SHP77 treated with DMSO at 0.1 percent for 48 hours (cell line): ENCODE measurements at regions not wholly inside any gene's neighbourhood (a gene's known extent, or its start where the extent isn't known, plus 50 kb on each side); places are given as distances from the start of the nearest gene placed in this dataset.
"Not testable (repeated sequence)": the region's sequence is repeated elsewhere in the genome, so short reads cannot be mapped to it uniquely, and the experiment has no call there.

Source experiments
- DNase-seq: peaks from one replicate; lab custom pipeline; 2025; lab: John Stamatoyannopoulos, UW

GRCh38 chr4:140249351-140249750, 95.4 kb upstream of the MAML3 start:
- DNase-seq: no peak

DNA sequence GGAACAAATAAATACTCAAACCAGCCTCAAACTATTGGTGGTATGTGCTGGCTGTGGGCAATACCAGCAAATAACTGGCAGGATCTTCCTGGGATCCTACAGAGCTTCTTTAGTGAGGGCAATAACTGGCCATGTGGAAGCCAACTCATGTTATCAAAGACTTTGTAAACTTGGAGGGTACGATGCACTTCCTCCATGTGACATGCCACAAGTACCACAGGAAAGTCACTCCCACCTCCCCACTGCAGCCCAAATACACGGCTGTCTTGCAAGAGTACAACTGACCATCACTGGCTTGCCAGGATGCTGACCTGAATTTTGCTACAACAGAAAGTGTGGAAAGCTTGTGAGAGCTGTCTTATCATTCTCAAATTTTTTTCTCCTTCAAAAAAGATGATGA, 93.3 kb upstream of the MAML3 start:
- no peak for DNase-seq

DNA sequence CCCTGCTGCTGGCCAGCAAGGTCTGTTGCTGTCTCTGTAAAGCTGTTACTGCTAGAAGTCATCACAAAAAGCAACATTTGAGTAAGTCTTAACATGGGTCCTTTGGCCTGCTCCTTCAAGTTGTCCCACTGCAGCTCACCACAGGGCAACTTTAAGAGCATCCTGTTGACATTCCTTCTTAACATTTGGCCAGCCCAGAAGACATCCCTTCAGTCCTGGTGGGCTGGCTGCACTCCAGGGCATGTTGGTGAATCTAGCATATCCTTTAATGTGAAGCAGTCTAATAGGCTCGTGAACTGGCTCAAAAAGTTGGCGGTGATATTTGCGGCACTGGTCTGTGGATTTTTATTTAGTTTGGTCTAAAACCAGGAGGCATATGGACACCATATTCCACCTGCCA, 92.2 kb upstream of the MAML3 start:
- DNase-seq: no peak

- DNase-seq: no peak
Measured at GRCh38 chr4:140244328-140244727, 90.3 kb upstream of the MAML3 start.

DNA sequence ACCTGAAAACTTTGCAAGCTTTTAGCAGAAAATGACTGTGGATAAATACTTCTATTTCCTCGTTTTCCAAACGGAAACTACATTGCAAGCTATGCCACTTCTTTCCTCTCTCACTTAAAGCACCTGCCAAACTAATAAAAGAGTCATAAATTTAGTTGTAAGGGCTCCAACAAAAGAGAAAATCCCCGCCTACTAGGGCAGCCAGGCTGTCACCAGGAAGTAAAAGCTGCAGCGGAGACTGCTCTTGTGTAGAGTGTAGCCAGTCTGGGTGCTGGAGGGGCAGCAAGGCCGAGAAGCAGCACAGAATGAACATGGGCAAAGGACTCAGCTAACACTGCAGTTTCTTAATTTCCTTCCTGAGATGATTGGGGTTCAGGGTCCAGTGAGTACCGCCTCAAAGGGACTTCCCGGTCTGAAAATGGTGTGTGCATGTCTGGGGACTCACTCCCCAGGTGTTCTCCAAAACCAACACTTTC, 89.3 kb upstream of the MAML3 start:
- no peak for DNase-seq

DNA sequence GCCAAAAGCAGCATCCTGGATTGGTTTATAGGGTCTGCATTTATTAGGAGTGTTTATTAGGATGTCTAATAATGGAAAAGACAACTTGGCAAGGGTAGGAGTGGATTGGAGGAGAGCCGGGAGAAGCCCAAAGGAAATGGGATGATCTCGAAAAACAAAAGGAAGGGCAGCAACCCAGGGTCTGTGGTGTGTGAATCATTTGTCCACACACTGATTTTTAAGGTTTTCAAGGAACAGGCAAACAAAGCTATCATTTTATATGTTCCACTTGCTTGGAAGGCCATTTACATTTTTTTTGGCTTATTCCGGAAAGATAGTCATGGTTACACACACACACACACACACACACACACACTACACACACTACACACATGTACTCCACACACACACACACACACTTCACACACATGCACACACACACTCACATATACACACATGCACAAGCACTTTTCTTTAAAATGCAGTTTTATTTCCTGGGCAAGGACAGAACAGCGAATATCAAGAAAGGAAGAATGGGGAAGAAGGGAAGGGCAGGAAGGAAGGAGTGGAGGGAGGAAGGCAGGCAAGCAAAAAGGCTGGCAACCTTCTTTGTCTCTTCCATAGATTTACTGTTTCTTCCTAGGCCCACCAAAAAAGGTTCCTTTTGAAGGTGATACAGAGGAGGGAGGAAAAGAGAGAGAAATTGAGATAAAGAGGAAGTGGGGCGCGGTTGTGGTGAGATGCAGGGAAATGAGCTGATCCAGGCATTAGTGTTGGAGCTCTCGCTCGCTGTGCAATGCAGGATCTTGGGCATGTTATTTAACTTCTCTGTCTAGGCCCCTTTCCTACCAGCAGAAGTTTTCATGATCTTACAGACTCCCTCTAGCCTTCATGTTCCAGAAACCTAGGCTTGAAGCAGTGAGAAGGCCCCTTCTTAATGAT, 88.6 kb upstream of the MAML3 start:
- no peak for DNase-seq

DNA sequence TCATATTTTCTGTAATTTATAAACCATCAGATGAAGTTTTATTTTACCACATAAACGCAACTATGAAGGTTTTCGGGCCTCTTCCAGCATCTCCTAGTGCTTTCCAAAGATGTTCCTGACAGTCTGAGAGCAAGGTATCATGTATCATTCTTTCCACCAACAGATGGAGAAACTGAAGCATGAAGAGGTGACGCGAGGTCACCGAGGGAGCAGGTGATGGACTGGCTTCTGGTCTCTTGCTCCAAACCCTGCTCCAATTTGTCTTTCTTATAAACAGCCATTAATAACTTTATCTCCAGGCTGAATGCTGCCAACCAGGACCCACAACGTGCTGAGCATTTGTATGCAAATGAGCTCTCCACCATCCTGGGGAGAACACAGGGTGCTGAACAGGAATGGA, 86.3 kb upstream of the MAML3 start:
- peak; percentile 26 for DNase-seq

DNA sequence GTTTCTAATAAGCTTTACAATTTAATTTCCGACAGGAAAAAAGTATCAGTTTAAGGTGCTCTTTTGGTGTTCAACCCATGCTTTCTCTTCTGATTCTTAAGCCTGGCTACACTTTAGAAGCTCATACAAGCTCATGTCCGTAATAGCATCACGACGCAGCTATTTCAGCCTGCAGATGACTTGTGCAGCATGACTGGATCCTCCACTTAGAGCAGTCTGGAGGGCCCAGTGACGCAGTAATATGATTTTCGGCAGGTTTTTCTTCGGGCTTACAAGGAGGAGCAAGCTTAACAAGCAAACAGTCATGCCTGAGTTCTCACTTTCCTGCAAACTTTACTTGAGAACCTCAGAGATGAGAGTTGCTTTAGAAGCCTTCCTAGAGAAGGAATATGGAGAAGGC, 85.3 kb upstream of the MAML3 start:
- DNase-seq: no peak

DNA sequence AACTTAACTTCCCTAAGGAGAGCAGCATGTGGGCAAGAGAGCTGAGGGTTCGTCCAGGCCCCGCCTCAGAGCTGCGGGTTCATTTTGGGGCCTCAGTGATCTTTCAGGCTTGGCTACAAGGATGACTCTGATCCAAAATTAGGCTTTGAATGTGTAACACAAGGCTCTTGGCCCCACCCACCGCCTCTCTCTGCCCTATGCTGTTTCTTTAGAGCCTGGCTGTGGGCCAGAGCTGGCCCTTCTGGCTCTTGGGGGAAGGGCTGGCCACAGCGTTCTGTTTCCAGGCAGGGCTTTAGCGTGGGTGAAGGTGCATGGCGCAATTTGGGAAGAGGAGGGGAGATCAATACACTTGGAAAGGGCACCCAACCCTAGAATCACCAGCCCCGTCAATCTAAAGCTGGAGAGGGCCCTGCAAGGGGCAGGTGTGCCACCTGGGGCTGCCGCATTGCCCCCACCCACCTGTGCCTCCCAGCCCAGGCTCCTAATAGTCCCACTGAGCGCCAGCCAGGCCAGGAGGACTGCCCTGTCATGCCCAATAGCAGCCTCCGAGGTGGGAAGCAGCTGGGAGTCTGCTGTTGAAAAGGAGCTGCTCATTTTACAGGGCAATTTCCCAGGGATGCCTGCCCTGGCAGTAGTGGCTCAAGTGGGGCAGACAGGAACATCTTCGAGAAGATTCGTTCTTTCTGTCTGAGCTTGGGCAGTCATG, 84.5 kb upstream of the MAML3 start:
- DNase-seq: peak; percentile 83

DNA sequence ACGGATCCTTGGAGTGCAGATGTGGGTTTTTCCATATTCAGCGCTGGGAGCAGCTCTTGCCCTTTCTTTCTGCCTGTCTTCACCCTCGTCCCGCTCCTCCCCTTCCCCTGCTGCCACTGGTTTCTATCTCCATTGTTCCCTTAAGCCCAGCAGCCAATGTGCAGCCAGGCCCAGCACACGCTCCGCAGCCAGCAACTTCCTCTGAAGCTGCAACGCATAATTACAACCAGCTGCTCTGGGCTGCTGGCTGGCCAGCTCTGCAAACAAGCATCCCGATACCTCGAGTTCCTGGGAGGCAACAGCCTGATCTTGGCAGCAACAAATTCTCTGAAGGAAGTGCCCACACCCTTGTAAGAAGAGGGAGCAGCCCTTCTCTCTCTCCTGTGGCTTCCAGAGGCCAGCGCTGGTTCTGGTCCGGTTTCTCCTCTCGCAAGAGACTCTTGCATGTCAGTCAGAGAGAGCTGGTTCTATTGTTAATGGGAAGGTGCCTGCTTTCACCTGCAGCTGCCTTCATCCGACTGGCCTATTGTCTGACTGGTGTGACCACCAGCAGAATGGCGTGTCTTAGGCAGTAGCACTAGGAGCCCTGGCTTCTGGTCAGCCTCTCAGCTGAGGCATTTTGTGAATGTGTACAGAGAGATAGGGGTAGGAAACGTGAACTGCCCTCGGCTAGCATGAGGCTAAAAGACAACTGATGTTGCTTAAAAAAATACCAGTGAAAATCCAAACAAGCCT, 83.8 kb upstream of the MAML3 start:
- DNase-seq: peak; percentile 72

DNA sequence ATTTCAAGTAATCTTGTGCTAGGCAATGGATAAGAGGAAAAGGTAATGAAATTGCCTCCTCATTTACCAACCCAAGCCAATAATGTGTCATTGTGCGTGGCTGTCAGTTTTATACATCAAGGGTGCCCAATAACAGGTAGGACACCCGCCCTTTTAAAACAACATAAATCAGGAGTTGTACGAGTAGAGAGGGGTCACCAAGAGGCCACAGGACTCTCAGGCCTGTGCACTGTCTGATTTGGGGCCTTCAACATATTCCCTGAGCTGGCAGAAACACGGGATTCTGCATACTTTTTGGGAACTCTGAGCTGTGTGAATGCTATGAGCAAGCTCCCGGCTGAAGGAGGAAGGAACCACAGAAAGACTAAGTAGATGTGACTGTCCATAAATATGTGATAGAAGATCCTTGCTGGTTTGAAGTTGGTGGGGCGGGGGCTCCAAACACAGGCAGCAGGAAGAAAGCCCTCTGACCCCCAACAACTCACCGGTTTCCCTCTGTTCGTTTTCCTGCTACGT, 82.7 kb upstream of the MAML3 start:
- DNase-seq: no peak

DNA sequence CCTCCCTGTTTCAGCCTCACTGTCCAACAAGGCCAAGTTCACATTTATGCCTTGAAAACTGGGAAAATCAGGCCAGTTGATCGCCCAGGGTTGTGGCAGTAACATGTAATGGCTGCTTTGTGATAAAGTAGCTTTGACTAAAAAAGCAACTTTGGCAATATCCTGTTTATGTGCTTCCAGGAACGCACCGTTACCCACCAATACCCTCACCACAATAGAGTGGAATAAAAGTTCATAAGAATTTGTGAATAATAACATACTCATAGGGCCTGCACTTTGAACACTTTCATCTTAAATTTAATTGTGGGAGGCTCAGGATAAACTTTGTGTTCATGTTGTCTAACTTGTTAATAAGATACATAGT, 80.7 kb upstream of the MAML3 start:
- DNase-seq: no peak

DNA sequence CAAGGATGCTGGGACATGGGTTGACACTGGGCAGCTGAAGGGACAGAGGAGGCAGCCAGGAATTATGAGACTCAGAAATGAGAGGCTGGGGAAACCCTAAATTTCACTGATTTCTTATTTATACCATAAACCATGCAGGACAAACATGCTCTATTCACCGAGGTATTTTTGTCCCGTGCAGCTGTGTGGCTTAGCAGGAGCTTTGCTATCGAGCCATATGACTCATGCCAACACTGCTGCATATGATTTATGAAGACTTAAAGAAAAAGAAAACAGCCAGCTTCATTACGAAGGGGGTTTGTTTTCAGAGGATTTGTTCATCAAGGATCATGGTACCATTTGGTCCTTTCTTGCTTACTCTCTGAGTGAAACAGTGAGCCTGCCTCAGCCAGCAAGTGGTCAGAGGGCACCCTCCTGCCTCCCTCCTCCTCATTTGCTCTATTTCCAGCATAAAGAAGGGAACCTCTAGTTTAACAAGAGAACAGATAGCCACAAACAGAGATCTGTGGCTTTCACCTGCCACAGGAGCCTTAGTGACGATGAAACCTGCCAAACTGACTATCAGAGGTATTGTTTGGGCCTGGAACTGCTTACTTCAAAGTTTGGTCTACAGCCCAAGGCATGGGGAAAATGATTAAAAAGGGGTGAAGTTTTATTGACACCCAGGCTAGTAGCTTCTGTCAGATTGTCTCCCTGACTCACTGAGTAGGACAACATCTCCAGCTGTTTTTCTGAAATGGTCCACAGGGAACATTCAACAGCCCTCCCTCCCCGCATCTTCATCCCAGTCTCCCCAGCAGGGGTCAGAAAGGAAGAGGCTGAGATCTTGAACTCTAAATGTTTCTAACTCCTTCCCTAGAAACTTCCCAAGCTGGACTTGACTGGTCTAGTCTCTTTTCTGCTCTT, 80.1 kb upstream of the MAML3 start:
- DNase-seq: no peak

- DNase-seq: no peak
Measured at GRCh38 chr4:140229881-140230280, 75.9 kb upstream of the MAML3 start.

- no peak for DNase-seq
Measured at GRCh38 chr4:140227286-140227685, 73.3 kb upstream of the MAML3 start.

DNA sequence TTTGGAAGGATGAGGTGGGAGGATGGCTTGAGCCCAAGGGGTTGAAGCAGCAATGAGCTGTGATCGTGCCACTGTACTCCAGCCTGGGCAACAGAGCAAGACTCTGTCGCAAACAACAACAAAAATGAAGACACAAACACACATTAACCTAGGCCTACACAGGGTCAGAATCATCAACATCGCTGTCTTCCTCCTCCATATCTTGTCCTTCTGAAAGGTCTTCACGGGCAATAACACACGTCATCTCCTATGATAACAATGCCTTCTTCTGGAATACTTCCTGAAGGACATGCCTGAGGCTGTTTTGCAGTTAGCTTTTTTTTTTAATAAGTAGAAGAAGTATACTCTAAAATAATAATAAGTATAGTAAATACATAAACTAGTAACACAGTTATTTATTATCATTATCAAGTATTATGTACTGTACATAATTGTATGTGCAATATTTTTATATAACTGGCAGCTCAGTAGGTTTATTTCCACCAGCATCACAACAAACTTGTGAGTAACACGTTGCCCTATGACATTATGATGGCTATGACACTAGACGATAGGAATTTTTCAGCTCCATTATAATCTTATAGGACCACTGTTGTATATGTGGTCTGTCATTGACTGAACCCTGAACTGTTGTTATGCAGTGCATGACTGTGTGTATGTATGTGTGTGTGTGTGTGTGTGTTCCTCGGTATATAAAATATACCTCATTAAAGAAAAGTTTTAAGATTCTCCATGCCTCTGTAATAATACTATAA, 69.2 kb upstream of the MAML3 start:
- no peak for DNase-seq

DNA sequence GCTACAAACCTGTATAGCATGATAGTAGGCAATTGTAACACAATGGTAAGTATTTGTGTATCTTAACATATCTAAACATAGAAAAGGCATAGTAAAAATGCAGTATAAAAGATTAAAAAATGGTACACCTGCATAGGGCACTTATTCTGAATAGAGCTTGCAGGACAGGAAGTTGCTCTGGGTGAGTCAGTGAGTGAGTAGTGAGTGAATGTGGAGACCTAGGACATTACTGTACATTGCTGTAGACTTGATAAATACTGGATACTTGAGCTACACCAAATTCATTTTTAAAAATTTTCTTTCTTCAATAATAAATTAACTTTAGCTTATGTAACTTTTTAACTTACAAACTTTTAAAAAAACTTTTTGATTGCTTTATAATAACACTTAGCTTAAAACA, 68.2 kb upstream of the MAML3 start:
- DNase-seq: no peak

- no peak for DNase-seq
Measured at GRCh38 chr4:140220058-140220457, 66.1 kb upstream of the MAML3 start.

DNA sequence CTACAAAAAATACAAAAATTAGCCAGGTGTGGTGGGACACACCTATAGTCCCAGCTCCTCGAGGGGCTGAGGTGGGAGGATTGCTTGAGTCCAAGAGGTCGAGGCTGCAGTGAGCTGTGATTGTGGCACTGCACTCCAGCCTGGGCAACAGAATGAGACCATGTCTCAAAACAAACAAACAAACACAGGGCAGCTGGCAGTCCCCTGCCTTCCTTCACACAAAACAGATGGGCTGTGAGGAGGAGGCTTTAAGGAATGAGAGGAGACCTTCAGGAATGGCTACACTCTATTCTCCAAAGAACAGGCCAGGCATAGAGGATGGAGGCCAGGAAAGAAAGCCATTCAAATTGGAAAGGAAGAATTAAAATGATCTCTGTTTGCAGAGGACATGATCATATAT, 65.6 kb upstream of the MAML3 start:
- DNase-seq: no peak

- DNase-seq: not testable (repeated sequence)
Measured at GRCh38 chr4:140219070-140219469, 65.1 kb upstream of the MAML3 start.

GRCh38 chr4:140213749-140214148, 59.8 kb upstream of the MAML3 start:
- no peak for DNase-seq
